Fibroblast of skin of left biceps (primary cell): ENCODE measurements at regions not wholly inside any gene's neighbourhood (a gene's known extent, or its start where the extent isn't known, plus 50 kb on each side); places are given as distances from the start of the nearest gene placed in this dataset.

Experiments used
- DNase-seq, 2 experiments: peaks; one replicate each; pipeline ENCODE4 v3.0.0-alpha.2; 2013; ENCODE audit warnings: low read depth in 2 of 2

DNA sequence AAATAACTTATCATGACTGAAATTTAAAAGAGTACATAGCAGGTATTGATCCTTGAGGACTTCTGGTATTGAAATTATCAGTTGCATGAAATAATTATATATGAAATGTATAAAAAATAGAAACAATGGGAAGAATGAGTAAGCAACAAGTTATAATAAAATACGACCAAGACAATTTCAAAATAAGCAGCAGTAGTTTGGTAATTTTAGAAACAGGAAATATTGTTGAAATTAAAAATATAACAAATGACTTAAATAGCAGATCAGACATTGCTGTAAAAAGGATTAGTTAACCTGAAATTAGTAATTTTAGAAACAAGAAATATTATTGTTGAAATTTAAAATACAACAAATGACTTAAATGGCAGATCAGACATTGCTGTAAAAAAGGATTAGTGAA is 152.3 kb downstream of the BTC start:
- no peak for DNase-seq

GRCh38 chr4:74649193-74649592 is 145.1 kb downstream of the BTC start:
- no peak for DNase-seq

GRCh38 chr4:74651198-74651597 is 143.1 kb downstream of the BTC start:
- no peak for DNase-seq

DNA sequence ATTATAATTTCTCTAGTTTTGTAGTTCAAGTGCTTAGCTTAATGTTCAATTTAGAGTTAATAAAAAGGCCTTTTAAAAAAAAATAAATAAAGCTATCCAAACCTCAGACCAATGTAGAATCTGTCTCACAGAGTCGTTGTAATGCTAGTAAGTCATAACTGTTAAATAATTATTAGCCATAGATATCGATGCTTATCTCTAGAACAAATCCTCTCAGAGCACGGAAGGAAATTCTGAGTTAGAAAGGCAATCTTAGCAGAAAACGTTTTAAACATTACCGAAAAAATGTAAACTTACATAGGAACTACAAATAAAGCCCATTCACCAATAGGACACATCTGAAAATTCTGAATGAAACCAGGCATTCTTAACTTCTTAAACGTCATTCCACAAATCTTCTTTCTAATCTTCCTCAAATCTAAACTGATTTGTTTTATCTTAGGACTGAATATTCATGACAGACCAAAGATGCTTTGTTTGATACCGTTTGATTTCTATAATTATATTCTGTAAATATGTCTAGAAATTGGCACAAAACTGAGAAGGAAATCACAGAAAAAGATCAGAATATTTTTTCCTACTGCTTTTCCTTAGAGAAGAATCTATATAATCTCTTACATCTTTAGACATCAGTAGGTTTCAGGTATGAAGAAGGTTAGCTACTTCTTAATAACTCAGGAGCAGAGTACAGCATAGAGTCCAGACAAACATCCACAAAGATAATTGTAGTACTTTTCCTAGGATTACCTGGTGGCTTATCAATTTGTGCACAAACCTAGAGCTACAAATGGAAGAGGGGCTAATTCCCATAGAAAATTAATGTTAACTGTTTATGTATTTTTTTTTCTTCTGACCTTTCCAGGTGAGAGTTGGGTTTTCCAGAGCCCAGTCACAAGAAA is 140.7 kb downstream of the BTC start:
- no peak for DNase-seq

DNA sequence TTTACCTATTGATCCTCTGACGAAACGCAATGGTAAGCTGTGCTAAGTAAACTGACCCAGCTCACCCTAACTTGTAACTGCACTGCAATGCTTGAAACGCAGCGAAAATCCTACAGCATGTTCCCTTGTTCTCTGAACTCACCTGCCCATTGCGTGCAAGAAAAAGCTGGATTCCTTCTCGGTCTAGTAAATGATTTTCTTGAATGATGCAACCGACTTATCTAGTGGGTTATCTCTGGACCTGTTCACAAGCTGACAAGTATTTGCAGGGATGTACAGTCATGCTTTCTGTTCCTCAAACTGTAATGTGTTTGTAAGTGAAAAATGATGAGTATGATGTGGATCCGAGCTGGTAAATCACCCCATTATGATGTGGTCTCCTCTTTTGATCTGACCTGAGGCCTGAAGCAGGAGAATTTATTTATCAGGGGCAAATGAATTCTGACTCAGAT is 140.1 kb downstream of the BTC start:
- DNase-seq, result no peak

- no peak for DNase-seq
Measured at GRCh38 chr4:74656596-74656995, 137.7 kb downstream of the BTC start.

DNA sequence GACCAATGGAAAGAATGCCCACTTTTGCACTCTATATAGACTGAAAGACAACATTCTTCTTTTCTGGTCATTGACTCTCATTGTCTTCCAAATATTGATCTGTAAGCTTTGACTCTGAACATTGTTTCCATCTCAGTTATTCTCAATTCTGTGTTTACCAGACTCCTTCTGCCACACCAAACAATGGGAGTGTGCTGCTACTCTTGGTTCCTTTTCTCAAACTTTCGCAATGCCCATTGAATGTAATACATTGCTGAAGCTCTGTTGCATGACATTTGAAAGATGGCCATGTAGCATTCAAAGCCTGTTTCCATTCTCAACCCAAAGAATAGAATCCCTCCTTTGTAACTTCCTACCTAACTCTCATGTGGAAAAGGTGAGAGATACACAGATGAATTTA is 136.2 kb downstream of the BTC start:
- DNase-seq, result no peak

DNA sequence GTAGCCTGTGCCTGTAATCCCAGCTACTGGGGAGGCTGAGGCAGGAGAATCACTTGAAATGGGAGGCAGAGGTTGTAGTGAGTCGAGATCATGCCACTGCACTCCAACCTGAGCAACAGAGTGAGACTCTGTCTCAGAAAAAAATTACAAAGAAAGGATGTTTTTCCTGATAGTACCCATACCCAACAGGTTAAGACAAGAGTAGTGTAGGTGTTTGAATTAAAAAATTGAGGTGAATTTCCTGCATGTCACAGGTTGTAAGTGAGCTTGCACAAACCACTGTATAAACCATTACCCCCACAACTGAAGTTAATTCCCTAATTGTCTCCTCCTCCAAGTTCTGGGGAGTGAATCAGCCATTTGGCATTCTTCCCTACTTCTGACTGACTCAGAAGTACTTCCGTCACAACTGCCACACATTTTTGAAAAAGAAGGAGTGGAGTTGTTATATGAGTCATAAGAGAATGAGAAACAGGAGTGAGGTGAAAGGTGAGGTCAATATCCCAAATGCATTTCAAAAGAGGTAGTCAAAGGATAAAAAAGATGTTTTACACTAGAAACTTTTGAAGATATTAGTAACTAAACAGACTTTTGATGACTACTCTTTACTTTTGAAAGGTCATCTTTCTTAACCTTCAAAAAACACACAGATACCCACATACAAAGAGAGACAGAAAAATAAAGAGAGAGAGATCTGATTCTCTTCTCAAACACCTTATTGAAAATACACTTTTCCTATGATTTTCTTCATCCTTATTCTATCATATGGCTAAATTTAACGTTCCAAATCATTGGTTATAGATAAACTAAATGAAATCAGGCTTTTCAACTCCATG is 134.5 kb downstream of the BTC start:
- peak; percentile 94 to 95 for DNase-seq

GRCh38 chr4:74660866-74661265 is 133.5 kb downstream of the BTC start:
- DNase-seq, result no peak

DNA sequence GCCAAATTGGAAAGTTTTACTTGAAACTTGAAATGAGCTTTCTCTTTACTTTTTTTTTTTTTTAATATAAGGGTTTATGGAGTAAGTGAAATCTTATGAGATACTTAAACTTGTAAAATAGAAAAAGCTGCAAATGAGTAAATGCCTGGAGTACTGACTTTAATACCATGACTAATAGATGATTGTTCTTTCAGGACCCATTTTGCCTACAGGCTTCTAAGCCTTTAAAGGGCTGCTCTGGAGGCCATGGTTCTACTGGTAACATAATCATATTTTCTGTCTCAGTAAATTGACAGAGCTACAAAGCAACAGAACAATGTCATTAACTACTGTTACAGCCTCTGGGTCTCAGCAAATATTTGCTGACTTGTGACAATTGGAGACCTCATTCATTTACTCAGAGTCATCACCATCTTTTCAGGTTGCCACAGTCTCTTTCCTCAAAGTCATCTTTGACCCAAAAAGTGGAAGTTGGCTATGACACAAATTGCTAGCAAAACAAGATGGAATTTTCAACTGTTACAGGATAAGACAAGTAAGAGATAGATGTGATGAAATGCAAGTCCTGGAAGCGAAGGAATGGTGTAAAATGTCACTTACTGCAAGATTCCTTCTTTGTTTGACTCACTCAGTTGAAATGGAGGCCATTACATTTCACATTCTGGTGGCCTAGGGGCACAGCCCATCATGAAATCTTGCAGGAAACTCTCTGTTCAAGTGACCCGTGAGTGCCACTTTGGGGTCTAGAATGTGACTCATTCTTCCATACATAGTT is 132.7 kb downstream of the BTC start:
- no peak for DNase-seq

GRCh38 chr4:74663631-74664030 is 130.7 kb downstream of the BTC start:
- no peak for DNase-seq

DNA sequence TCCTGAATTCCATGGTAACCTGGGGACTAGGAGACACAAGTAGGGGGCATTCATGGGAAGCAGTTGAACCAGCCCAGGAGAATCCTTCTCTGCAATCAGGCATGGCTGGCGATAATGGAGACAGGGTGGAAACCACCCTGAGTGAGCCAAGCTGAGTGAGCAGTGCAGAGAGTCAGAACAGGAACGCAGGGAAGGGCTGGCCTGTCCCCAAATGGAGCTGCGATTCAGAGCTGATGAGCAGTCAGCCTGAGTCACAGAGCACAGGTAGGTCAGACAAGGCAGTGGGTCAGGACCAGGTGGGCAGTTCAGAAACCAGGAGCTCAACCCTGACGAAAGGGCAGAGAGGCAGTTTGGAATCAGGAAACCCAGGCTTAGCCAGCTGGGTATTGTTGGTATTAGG is 129.0 kb downstream of the BTC start:
- DNase-seq, result no peak

DNA sequence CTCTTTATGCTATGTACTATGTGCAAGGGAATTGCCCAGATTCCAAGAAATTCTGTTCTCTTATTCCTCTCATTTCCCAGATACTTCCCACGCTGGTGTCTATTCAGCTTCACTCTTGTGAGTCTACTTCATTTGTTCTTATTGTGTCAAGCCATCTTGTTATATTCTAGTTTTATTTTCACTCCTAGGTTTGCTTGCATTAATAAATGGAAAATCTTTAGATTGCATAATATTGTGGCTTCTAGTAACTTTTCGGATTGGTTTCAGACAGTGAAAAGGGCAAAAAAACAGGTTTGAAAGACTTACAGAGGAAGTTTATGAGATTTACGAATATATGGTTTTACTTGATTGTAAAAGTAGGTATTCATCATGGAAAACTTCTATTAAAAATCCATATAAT is 128.4 kb downstream of the BTC start:
- DNase-seq, result no peak

- DNase-seq, result no peak
Measured at GRCh38 chr4:74667438-74667837, 126.9 kb downstream of the BTC start.

- no peak for DNase-seq
Measured at GRCh38 chr4:74667944-74668343, 126.4 kb downstream of the BTC start.

DNA sequence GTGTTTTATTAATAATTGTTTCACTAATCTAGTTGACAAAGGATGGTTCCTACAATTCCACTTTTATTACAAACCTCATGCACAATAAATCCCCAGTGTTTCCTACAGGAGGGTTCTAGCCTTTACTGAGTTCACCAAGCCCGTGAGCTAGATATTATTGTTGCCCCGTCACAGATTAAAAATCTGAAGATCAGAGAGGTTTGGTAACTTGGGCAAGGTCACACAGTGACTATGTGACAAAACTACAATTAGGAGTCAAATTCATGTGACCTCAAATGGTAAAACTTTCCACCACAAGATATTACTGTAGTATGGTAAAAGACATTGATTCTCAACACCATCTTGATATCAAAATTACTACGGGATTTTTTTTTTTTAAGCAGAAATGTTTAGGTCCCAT is 124.6 kb downstream of the BTC start:
- no peak for DNase-seq

GRCh38 chr4:74670583-74670982 is 123.7 kb downstream of the BTC start:
- no peak for DNase-seq

GRCh38 chr4:74671080-74671698 is 123.1 kb downstream of the BTC start:
- DNase-seq, result peak; percentile 10 to 19

DNA sequence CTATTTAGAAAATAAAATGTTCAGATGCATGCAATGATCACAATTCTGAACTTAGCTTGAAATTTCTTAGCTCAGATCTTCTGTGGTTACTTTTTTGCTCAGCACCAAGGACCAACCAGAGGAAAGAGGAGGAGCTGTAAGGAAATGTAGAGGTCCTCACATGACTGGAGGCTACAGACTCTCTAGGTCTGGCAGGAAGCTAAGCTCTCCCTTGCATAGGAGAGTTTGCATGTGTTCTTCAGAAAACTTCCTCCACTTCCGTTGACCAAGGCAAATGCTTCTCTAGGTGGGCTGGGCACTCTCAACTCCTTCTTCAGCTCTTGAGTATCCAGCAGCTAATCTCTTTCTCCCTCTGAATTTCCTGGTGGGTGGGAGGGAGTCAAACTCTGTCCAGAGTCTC is 119.6 kb downstream of the BTC start:
- DNase-seq, result no peak

GRCh38 chr4:74675673-74676279 is 118.5 kb downstream of the BTC start:
- peak; percentile 13 to 32 for DNase-seq
